Globus pallidus (tissue), 1 donor: ENCODE measurements at regions not wholly inside any gene's neighbourhood (a gene's known extent, or its start where the extent isn't known, plus 50 kb on each side); places are given as distances from the start of the nearest gene placed in this dataset.

Experiments used
- DNase-seq: peaks from one replicate; pipeline ENCODE4 v3.0.0-alpha.2; 2015; ENCODE audit warnings: low spot score

GRCh38 chr3:23664459-23664858 is 141.3 kb upstream of the UBE2E1 start:
- DNase-seq = no peak

- no peak for DNase-seq
These were observed 140.0 kb upstream of the UBE2E1 start for GRCh38 chr3:23665741-23666140.

GRCh38 chr3:23666818-23667217 is 138.9 kb upstream of the UBE2E1 start:
- DNase-seq = no peak

- no peak for DNase-seq
These were observed 138.0 kb upstream of the UBE2E1 start for GRCh38 chr3:23667536-23668429.

GRCh38 chr3:23668430-23668904 is 137.3 kb upstream of the UBE2E1 start:
- no peak for DNase-seq

- no peak for DNase-seq
These were observed 136.1 kb upstream of the UBE2E1 start for GRCh38 chr3:23669541-23670255.

GRCh38 chr3:23671851-23672589 is 133.7 kb upstream of the UBE2E1 start:
- DNase-seq = no peak

- no peak for DNase-seq
These were observed 133.1 kb upstream of the UBE2E1 start for GRCh38 chr3:23672628-23673027.

GRCh38 chr3:23675010-23675409 is 130.7 kb upstream of the UBE2E1 start:
- DNase-seq = no peak

- no peak for DNase-seq
These were observed 129.7 kb upstream of the UBE2E1 start for GRCh38 chr3:23676093-23676492.

- no peak for DNase-seq
These were observed 123.1 kb upstream of the UBE2E1 start for GRCh38 chr3:23682646-23683045.

- peak; percentile 68 for DNase-seq
These were observed 120.1 kb upstream of the UBE2E1 start for GRCh38 chr3:23685541-23686258.

- no peak for DNase-seq
These were observed 119.2 kb upstream of the UBE2E1 start for GRCh38 chr3:23686519-23686918.

- DNase-seq = no peak
These were observed 114.3 kb upstream of the UBE2E1 start for GRCh38 chr3:23691357-23691895.

GRCh38 chr3:23696842-23697241 is 108.9 kb upstream of the UBE2E1 start:
- DNase-seq = no peak

GRCh38 chr3:23697416-23697815 is 108.3 kb upstream of the UBE2E1 start:
- no peak for DNase-seq

GRCh38 chr3:23698652-23699313 is 107.0 kb upstream of the UBE2E1 start:
- DNase-seq = no peak

GRCh38 chr3:23700616-23701015 is 105.1 kb upstream of the UBE2E1 start:
- no peak for DNase-seq

GRCh38 chr3:23701716-23702597 is 103.8 kb upstream of the UBE2E1 start:
- DNase-seq = no peak

GRCh38 chr3:23704298-23704697 is 101.5 kb upstream of the UBE2E1 start:
- no peak for DNase-seq
